GM23248 (cell line): ENCODE measurements at regions not wholly inside any gene's neighbourhood (a gene's known extent, or its start where the extent isn't known, plus 50 kb on each side); places are given as distances from the start of the nearest gene placed in this dataset.
"Not testable (repeated sequence)": the region's sequence is repeated elsewhere in the genome, so short reads cannot be mapped to it uniquely, and the experiment has no call there.

Experiments used
- DNase-seq: peaks from one replicate; pipeline ENCODE4 v3.0.0-alpha.2; 2015
- H2AFZ ChIP-seq: fragments of 200-600 bp; sonication (generic); 2 replicates; pipeline ENCODE4 v1.6.1; 2016; ENCODE audit warnings: antibody characterized with exemption
- H3F3A ChIP-seq: fragments of 200-600 bp; sonication (generic); 2 replicates; pipeline ENCODE4 v1.6.1; 2016; ENCODE audit warnings: mild to moderate bottlenecking, antibody characterized with exemption, mixed run types; ENCODE audit not compliant: insufficient read depth
- H3K27ac ChIP-seq: fragments of 200-600 bp; sonication (generic); 2 replicates; pipeline ENCODE4 v1.5.1; 2016; ENCODE audit warnings: mild to moderate bottlenecking
- H3K27me3 ChIP-seq: fragments of 200-600 bp; sonication (generic); replicated peaks from 2 replicates; pipeline ENCODE4 v1.6.1; 2016; ENCODE audit warnings: mild to moderate bottlenecking; ENCODE audit not compliant: insufficient read depth
- H3K36me3 ChIP-seq: fragments of 200-600 bp; sonication (generic); 2 replicates; pipeline ENCODE4 v1.6.1; 2016; ENCODE audit warnings: low read depth, mild to moderate bottlenecking
- H3K4me1 ChIP-seq: fragments of 200-600 bp; sonication (generic); 2 replicates; pipeline ENCODE4 v1.6.1; 2016; ENCODE audit warnings: mild to moderate bottlenecking; ENCODE audit not compliant: insufficient read depth
- H3K4me2 ChIP-seq: fragments of 200-600 bp; sonication (generic); one replicate; pipeline ENCODE4 v1.6.1; 2016; ENCODE audit warnings: mild to moderate bottlenecking; ENCODE audit not compliant: unreplicated experiment
- H3K4me3 ChIP-seq: fragments of 200-600 bp; sonication (generic); 2 replicates; pipeline ENCODE4 v1.5.1; 2016; ENCODE audit warnings: mild to moderate bottlenecking
- H3K79me2 ChIP-seq: fragments of 200-600 bp; sonication (generic); 2 replicates; pipeline ENCODE4 v1.6.1; 2016; ENCODE audit warnings: mild to moderate bottlenecking; ENCODE audit not compliant: insufficient read depth
- H3K9ac ChIP-seq: fragments of 200-600 bp; sonication (generic); 2 replicates; pipeline ENCODE4 v1.6.1; 2016; ENCODE audit warnings: mild to moderate bottlenecking
- H3K9me2 ChIP-seq: fragments of 200-600 bp; sonication (generic); 2 replicates; pipeline ENCODE4 v1.6.1; 2016; ENCODE audit warnings: mixed run types, mild to moderate bottlenecking, moderate library complexity; ENCODE audit not compliant: insufficient read depth
- H3K9me3 ChIP-seq: fragments of 200-600 bp; sonication (generic); one replicate; pipeline ENCODE4 v1.6.1; 2017; ENCODE audit warnings: low read depth
- H4K20me1 ChIP-seq: fragments of 200-600 bp; sonication (generic); 2 replicates; pipeline ENCODE4 v1.6.0; 2016; ENCODE audit not compliant: insufficient read depth
- EZH2 ChIP-seq: fragments of 200-600 bp; sonication (generic); IDR thresholded peaks from 2 replicates; pipeline ENCODE4 v1.6.1; 2018; ENCODE audit warnings: antibody characterized with exemption, mild to moderate bottlenecking; ENCODE audit not compliant: insufficient read depth, poor library complexity, severe bottlenecking
- EZH2phosphoT487 ChIP-seq: fragments of 200-600 bp; sonication (generic); IDR thresholded peaks from 2 replicates; pipeline ENCODE4 v1.6.1; 2018; ENCODE audit warnings: antibody characterized with exemption, moderate library complexity, mild to moderate bottlenecking, low read depth; ENCODE audit not compliant: insufficient read depth
- WGBS, 2 experiments: methylation state at CpG; one replicate each; pipeline ENCODE4 v1.1.6; 2015 to 2017; ENCODE audit warnings: low lambda C conversion rate in 2 of 2, low coverage in 1 of 2; ENCODE audit errors: missing lambda C conversion rate in 2 of 2; 5-methylcytosine and 5-hydroxymethylcytosine counted together
- in situ Hi-C: fragments of 300-500 bp; cut with MboI; formaldehyde crosslinking; loops from 2 replicates; pipeline ENCODE4 v1.15.0; 2020

DNA sequence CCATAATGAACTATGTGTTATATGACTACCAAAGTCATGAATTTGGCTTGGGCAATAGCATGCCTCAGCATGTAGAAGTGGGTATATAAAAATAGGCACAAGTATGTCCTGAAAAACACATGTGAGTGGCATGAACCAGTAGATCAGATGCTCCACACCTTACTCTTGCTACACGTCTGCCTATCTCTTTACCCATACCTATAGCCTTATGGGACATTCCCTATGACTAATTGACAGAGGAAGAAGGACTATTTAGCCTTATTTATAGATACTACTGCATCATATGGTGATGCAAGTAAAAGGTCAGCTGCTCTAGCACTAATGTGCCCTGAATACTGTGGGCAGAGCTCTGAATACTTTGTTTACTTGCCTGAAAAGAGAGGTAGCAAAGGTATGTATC is 81.0 kb upstream of the ZPLD1 start:
- no peaks in the 10 kb centered on the region for H3F3A ChIP-seq
- no peaks in the 10 kb centered on the region for H3K4me1 ChIP-seq
- no peaks in the 10 kb centered on the region for H3K9me3 ChIP-seq
- no peak overlapping the region for H2AFZ ChIP-seq
- TF ChIP-seq EZH2 (no peak), EZH2phosphoT487 (no peak)
- H3K36me3 ChIP-seq: no peaks in the 10 kb centered on the region
- H3K27ac ChIP-seq: no peak overlapping the region
- H3K9ac ChIP-seq: no peak overlapping the region
- H3K79me2 ChIP-seq: no peaks in the 10 kb centered on the region
- in situ Hi-C loops: no loop called here
- H3K27me3 ChIP-seq: no peaks in the 10 kb centered on the region
- H3K4me3 ChIP-seq: no peak overlapping the region
- DNase-seq: no peak
- H3K4me2 ChIP-seq: no peak overlapping the region
- no peaks in the 10 kb centered on the region for H3K9me2 ChIP-seq
- H4K20me1 ChIP-seq: no peaks in the 10 kb centered on the region
- 21 to 22% methylated on average over 1 of the region's 1 CpG for WGBS, 2 experiments

GRCh38 chr3:102354818-102355515 is 79.8 kb upstream of the ZPLD1 start:
- no peaks in the 10 kb centered on the region for H3K79me2 ChIP-seq
- H3K4me3 ChIP-seq: no peak overlapping the region
- H3K36me3 ChIP-seq: no peaks in the 10 kb centered on the region
- TF ChIP-seq EZH2: no peak
- no peak for TF ChIP-seq EZH2phosphoT487
- no peaks in the 10 kb centered on the region for H3K27me3 ChIP-seq
- H3K9ac ChIP-seq: no peak overlapping the region
- H3K9me2 ChIP-seq: no peaks in the 10 kb centered on the region
- H3K27ac ChIP-seq: no peak overlapping the region
- no peaks in the 10 kb centered on the region for H4K20me1 ChIP-seq
- no peaks in the 10 kb centered on the region for H3F3A ChIP-seq
- H3K4me1 ChIP-seq: no peaks in the 10 kb centered on the region
- DNase-seq: peak; percentile 27
- no peak overlapping the region for H3K4me2 ChIP-seq
- in situ Hi-C loops: no loop called here
- H3K9me3 ChIP-seq: no peaks in the 10 kb centered on the region
- no peak overlapping the region for H2AFZ ChIP-seq

- 31 to 36% methylated on average over 2 of the region's 2 CpGs for WGBS, 2 experiments
- in situ Hi-C loops: no loop called here
These were observed 78.3 kb upstream of the ZPLD1 start for GRCh38 chr3:102356506-102356905.

DNA sequence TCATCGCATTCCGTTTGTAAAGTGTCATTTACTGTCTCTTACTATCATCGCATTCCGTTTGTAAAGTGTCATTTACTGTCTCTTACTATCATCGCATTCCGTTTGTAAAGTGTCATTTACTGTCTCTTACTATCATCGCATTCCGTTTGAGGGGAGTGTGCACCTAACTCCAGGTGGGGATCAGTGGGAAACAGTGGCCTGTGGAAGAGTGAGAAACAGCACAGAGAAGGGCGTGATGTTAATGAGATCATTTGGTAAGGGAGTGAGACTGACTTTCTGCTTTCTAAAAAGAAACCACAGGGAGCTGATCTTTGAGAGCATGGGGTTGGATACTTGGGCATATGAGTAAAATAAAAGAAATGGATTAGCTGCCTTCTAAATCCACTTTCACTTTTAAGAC is 77.5 kb upstream of the ZPLD1 start:
- DNase-seq, H3K4me1 ChIP-seq, H3K9ac ChIP-seq, H3K27ac ChIP-seq, H3K9me2 ChIP-seq, H3K27me3 ChIP-seq, H3K36me3 ChIP-seq, H3K9me3 ChIP-seq, H3K4me2 ChIP-seq, H3K4me3 ChIP-seq, in situ Hi-C loops, H3F3A ChIP-seq, H3K79me2 ChIP-seq, H2AFZ ChIP-seq, H4K20me1 ChIP-seq: not testable (repeated sequence)
- WGBS, 2 experiments: 76 to 77% methylated on average over 9 of the region's 9 CpGs

More at GRCh38 chr3:102356506-102356905, 78.3 kb upstream of the ZPLD1 start:
- Histone ChIP-seq H3K9me3 (no peaks in the 10 kb centered on the region), H3K9ac (no peak overlapping the region), H3K79me2 (no peaks in the 10 kb centered on the region), H2AFZ (no peak overlapping the region), H3K4me3 (no peak overlapping the region), H3K27ac (no peak overlapping the region), H3K27me3 (no peaks in the 10 kb centered on the region), H3K4me2 (no peak overlapping the region), H3K36me3 (no peaks in the 10 kb centered on the region), H4K20me1 (no peaks in the 10 kb centered on the region), H3K9me2 (no peaks in the 10 kb centered on the region), H3F3A (no peaks in the 10 kb centered on the region), H3K4me1 (no peaks in the 10 kb centered on the region)
- no peak for TF ChIP-seq EZH2phosphoT487
- TF ChIP-seq EZH2: no peak
- DNase-seq: no peak
